GM18909 (cell line): ENCODE measurements at regions not wholly inside any gene's neighbourhood (a gene's known extent, or its start where the extent isn't known, plus 50 kb on each side); places are given as distances from the start of the nearest gene placed in this dataset.
"Not testable (repeated sequence)": the region's sequence is repeated elsewhere in the genome, so short reads cannot be mapped to it uniquely, and the experiment has no call there.

Source experiments
- ATAC-seq: cut with Tn5 transposase; IDR thresholded peaks from one replicate; pipeline ENCODE4 v1.9.1; 2021; ENCODE audit warnings: mild to moderate bottlenecking; ENCODE audit not compliant: unreplicated experiment, poor library complexity

DNA sequence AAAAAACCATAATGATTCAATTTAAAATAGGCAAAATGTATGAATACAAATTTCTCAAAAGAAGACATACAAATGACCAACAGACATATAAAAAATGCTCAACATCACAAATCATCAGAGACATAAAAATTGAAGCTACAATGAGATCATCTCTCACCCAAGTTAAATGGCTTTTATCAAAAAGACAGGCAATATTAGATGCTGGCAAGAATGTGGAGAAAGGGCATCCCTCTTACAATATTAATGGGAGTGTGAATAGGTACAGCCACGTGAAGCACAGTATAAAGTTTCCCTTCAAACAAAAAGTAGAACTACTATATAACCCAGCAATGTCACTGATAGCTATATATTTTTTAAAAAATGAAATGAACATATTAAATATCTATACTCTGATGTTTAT, 1481.7 kb downstream of the AMY1C start:
- ATAC-seq, result no peak

DNA sequence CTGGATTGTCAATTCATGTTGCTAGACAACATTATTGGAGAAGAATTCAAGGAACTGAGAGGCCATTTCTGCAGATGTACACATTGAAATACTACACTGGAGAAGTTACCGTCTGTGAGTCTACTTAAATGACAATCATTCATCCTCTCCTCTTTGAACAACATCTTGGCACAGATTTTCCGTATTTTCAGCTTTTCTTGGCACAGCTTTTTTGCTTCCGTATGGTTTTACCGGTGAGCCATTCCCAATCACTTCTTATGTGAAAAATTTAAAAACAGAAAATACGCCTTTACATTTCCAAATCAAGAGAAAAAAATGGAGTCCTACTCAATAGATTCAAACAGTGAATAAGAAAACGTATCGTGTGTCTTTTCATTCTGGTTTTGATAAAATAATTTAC, 1493.7 kb downstream of the AMY1C start:
- no peak for ATAC-seq

DNA sequence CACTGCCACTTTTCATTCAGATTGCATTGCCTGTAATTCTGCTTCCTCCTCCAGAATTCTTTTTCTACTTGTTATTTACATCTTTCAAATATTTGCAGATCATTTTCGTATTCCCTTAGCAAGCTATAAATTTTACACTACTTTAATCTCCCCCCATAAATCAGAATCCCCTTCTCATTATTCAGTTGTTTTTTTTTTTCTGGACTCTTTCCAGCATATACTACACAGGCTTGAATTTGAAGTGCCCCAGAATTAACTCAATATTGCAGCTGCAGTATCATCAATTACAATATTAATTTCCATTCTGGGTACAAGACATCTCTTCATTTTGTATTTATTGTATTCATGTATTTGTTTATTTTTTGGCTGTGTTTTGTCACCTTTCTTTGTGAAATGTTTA, 1494.3 kb downstream of the AMY1C start:
- ATAC-seq, result no peak

DNA sequence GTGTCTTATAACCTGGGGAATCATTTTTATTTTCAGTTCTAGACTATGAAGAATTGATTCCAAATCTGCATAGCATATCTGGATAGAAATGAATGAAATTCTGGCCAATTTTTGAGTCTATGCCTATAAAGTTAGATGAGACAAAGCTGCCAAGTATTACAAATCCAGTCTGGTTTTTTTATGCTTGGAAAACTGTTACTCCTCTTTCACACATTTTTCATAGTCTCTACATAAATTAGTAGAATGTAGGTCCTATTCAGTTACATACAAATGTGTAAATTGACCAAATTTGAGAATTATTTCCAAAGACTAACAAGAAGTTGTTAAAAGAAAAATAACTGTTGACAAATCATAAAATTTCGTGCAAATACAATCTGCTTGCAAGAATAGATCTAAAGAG, 1505.2 kb downstream of the AMY1C start:
- no peak for ATAC-seq

DNA sequence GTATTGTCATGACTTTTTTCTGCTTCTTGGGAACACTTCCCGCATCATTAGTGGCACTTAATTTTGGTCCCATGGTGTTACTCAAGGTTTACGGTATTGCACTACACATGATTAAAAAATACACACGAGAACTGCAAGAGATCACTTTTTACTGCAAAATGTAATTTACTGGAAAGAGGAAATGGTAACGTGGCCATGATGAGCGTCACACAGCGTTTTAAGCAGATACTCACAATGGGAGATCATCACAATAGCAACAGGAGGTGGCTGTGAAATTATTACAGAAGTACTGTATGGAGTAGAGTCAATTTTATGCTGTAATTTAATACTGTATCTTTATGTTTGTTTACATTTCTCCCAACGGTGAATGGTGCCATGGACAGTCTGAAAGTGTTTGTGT, 1510.3 kb downstream of the AMY1C start:
- ATAC-seq, result no peak

DNA sequence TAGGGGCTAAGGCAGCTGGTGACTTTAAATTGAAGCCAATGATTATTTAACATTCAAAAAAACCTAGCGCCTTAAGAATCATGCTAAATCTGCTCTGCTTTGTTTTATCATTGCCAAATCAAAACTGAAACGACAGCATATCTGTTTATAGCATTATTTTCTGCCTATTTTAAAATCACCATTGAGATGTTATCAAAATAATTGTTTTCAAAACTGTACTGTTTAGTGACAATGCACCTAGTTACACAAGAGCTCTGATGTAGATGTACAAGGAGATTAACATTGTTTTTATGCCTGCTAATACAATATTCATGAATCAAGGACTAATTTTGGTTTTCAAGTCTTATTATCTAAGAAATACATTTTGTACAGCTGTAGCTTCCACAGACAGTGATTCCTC, 1521.3 kb downstream of the AMY1C start:
- no peak for ATAC-seq

DNA sequence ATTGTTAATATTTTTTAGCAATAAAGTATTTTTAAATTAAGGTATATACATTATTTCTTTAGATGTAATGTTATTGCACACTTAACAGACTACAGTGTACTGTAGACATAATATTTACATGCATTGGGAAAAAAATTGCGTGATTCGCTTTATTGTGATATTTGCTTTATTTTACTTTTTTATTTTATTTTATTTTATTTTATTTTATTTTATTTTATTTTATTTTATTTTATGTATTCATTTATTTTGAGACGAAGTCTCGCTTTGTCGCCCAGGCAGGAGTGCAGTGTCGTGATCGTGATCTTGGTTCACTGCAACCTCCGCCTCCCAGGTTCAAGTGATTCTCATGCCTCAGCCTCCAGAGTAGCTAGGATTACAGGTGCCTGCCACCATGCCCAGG, 1522.7 kb downstream of the AMY1C start:
- not testable (repeated sequence) for ATAC-seq

DNA sequence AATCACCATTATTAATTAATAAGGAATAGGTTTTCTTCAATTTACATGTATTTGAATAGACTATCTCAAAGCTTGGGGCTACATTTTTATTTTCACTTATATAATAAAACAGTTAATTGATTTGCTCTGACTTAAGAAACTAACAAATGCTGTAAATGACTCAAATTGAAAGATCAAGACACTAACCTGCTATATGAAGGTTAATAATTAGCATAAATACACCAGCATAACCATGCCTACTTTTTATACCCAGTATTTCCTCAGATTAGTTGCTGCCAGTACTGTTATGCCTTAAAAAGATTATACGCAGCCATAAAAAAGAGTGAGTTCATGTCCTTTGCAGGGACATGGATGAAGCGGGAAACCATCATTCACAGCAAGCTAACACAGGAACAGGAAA, 1545.1 kb downstream of the AMY1C start:
- no peak for ATAC-seq

DNA sequence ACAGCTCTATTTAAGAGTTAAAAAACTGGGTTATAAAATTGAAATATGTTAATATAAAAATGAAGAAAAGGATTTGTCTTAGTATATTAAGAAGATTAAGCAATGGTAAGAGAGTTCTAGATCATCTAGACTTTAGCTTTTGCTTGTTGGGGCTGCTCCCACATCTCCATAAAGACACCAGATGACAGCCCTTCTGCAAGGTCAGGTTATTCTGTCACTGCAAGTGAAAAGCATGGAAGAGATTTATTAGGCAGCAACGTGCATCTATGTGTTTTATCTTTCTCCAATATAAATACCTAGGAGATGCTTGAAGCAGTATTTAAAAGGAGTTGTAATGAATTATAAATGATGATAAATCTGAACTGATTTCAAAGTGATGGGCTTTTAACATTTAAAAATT, 1560.4 kb downstream of the AMY1C start:
- no peak for ATAC-seq

DNA sequence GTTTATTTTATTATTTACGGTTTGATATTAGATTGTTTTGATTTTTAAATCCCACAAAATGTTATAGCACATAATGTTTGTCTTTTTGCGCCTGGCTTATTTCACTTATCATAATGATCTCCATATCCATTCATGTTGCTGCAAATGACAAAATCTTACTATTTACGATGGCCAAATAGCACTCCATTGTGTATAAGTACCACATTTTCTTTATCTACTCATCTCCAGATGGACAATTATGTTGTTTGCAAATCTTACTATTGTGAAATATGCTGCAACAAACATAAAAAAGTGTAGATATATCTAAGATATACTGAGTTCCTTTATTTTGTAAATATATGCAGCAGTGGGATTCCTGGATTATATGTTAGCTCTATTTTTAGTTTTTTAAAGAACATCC, 1568.3 kb downstream of the AMY1C start:
- ATAC-seq, result no peak

DNA sequence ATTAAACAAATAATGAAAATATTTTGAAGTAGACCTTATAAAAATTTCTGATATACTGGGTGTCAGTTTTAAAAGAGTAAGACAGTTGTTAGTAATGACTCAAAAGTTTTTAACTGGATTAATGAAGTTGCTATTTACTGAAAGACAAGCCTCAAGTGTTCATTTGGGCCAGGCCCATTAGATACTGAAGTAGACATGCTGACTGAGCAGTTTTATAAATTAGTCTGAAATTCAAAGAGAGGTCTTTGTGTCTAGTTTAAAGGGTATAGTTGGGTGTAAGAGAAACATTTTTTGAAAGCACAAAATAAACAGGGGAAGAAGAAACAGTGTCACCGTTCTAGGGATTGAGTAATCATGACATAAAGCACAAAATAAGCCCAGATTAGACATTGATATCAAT, 1577.2 kb downstream of the AMY1C start:
- no peak for ATAC-seq

DNA sequence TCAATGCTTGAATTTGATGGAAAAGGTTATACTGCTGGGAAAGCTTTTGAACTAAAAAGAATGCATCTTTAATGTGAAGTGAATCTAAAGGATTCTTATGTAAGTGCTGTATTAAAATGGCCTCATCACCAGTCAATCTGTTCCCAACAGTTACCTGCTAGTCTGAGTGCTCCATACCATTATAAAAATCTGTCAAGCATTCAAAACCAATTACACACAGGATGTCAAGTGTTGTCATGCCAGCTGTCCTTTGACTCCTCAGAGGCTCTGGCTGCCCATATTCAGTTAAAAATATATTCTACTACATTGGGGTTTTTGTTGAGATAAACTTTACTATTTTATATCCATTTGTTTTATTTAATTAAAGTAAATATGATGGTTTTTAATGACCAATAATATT, 1587.7 kb downstream of the AMY1C start:
- no peak for ATAC-seq

DNA sequence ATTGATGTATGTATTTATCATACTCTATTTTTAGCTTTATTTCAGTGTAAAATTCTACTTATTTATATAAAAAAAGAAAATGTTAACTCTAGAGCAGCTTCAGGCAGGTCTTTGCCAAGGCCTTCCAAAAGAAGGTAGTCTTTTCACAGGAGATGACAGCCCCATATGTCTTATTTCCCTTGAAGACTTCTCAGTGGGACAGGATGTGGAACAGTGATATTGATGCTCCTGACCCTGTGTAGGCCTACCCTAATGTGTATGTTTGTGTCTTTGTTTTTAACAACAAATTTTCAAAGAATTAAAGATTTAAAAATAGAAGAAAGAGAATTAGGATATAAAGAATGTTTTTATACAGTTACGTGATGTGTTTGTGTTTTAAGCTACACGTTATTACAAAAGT, 1593.6 kb downstream of the AMY1C start:
- no peak for ATAC-seq

DNA sequence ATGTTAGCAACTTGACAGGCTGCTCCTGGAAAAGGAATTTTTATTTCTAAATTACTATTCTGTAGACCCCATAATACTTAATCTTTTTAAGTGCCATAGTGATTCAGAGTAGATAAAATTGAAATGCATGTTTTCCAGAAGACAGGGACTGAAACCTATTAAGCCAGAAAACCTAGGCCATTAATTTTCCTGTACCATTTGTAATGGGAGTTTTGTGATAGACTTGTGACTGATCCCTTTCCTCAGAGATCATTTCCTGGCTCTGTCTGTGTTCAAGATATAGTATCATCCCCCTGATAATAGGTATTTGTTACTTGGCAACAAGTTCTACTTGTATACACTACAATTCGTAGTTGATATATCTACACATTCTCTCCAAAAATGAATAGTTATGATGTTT, 1609.8 kb downstream of the AMY1C start:
- no peak for ATAC-seq

DNA sequence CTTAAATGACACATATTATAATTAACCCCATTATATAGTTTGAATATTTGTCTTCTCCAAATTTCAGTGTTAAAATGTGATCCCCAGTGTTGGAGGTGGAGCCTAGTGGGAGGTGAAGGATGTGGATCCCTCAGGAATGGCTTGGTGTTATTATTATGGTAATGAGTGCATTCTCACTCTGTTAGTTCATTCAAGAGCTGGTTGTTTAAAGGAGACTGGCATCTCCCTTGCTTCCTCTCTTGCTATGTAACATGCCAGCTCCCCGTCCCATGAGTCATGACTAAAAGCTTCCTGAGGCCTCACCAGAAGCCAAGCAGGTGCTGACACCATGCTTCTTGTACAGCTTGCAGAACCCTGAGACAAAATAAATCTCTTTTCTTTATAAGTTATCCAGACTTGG, 1612.7 kb downstream of the AMY1C start:
- no peak for ATAC-seq

DNA sequence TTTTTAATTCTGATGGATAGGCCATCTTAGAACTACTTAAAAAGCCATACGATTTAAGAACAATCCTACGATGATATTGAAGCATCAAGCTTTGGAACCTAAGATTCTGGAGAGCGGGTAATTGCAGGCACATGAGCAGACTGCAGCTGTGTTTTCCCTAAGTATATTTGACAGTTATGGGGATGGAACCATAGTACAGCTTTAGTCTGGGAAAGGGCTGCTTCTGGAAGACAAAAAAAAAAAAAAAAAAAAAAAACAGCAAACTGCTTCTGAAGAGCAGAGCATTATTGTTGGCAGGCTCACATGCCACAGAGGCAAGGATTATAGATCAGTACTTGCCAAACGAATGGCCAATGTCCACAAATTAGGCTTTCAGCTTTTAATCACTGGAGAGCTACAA, 1618.7 kb downstream of the AMY1C start:
- ATAC-seq, result no peak

DNA sequence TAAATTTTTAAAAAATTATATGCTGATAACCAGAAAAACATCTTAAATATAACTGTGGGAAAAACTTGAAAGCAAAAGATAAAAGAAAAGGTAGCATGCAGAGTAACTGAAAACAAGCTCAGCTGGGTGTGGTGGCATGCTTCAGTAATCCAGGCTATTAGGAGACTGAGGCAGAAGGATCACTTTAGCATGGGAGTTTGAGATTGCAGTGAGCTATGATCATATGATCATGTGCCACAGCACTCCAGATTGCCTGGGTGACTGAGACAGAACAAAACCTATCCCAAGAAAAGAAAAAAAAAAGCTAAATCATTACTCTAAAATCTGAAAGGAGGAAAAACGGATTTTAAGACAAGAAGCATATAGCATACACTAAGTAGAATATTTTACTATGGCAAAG, 1624.0 kb downstream of the AMY1C start:
- no peak for ATAC-seq

DNA sequence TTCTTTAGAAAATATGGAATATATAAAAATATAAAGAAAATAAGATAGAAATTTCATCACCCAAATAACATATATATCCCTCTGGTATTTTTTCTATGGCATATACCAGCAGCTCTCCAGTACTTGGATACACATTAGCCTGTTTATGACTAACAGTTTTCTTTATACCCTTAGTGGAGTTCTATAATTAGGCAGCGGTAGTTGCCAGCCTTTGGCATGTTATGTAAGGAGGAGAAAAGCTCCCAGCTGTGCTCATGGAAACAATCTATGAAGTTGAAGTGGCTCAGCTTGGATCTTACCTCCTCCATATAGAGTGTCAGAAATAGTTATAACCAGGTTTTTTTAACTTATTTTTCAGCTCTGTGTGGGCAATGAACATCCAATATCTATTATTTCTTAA, 1636.8 kb downstream of the AMY1C start:
- ATAC-seq, result no peak

DNA sequence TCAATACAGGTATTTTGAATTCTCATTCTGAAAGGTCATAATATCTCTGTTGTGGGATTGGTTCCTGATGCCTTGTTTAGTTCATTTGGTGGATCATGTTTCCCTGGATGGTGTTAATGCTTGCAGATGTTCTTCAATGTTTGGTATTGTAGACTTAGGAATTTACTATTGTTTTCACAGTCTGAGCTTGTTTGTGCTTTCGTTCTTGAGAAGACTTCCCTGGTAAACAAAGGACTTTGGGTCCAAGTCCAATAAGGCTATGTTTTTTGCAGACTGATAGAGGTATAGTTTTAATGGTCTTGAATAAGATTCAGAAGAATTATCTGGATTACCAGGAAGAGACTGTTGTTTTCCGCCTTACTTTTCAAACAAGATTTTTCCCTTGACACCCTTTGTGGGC, 1646.3 kb downstream of the AMY1C start:
- no peak for ATAC-seq

DNA sequence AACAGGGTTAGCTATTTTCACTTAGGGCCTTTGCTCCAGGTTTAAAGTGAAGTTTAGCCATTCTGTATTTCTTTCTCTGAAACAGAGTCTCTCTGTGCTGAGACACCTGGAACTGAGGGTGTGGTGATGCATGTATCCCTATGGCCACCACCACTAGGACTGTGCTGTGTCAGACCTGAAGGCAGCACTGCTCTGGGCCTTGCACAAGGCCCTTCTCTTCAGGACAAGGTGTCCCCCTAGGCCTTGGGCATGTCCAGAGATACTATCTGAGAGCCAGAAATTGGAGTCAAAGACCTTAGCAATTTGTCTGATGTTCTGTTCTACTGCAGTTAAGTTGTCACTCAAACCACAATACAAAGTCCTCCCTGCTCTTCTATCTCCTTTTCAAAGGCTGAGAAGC, 1649.2 kb downstream of the AMY1C start:
- no peak for ATAC-seq

DNA sequence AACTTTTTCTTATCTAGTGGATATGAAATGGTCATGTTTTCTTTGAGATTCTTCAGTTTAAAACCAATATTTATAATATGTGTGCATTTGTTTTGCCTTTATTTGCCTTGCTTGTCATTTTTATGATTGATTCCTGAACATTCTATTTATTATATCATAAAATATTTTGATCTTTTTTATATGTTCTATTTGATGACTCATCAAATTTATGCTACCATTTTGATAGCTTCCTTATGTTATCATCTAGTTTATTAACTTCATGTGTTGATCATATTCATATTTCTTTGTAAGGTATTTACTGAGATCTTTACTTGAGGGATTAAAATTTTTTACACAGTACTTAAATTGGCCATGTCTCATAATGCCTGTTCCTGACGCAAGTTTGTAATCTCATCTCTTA, 1650.0 kb downstream of the AMY1C start:
- no peak for ATAC-seq

DNA sequence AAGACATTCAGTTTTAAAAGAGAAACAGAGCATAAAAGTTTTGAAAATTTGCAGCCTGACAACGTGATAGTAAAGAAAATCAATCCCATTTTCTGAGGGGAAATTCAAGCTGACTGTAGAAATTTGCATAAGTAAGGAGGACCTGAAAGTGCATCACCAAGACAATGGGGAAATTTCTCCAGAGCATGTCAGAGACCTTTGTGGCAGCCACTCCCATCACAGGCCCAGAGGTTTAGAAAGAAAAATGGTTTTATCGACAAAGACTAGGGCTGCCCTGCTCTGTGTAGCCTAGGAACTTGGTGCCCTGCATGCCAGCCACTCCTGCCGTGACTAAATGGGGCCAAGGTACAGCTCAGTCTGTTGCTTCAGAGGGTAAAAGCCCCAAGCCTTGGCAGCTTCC, 1640.2 kb upstream of the PRMT6 start:
- no peak for ATAC-seq

DNA sequence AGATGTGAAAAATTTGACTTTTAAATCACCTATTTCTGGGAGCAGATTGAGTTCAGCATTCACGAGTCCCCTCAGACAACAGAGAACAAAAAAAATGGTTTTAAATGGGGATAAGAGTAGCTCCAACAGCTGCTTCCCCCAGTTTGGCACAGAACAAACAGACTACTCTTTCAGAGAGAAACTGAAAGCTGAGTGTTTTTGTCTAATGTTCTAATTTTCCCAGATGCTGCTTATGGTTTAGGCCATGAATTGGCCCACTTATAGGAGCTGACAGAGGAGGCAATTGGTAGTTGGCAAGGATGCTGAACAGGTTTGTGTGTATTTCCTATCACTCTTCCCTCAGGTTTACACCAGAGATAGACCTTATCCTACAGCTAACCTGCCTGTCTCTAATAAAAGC, 1637.4 kb upstream of the PRMT6 start:
- ATAC-seq, result no peak

DNA sequence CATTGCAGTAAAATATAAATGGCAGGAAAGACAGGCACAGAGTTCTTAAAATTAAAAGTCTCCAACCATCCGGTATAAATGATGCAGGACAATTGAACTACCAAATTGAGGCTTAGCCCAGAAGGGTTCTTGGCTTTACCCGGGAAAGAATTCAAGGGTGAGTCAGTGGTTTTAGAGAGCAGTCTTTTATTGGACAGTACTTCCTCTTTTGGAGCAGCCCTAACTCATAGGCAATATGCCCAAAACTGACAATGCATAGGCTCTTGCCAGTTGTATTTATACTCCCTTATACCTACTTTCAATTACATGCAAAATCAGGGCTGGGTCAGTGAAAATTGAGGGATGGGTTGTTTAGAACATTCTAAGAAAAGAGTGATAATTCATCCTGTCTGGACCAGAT, 1628.9 kb upstream of the PRMT6 start:
- no peak for ATAC-seq
